Renal pelvis (tissue), 1 donor: ENCODE measurements at regions not wholly inside any gene's neighbourhood (a gene's known extent, or its start where the extent isn't known, plus 50 kb on each side); places are given as distances from the start of the nearest gene placed in this dataset.

Experiments used
- DNase-seq: peaks from one replicate; pipeline ENCODE4 v3.0.0-alpha.2; 2013

DNA sequence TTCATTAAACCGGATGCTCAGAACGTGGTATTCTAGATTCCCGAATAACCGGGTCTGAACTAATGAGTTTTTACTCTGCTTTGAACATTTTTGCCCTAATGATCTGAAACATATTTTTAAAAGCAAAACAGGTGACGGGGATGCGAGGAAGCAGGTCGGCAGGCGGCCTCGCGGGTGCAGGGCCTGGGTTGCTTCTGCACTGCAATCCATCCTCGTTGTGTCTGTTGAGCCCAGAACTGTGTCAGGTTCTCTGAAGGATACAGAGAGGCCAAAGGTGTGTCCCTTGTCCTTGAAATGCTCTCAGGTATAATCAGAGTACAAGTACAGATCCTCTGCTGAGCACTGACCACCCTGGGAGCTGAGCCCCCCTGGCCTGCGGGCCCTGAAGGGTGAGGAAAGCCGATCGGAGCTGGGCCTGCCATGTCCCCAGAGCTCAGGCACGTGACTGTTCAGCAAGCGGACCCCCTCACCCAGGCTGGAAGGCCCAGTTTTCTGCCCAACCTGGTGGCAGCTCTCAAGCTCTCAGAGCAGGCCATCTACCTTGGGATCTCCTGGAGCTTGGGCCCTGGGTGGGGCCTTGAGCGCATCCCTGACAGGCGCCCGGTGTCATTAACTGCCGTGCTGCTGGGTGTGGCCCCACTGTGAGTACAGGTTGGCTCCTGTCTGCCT is 151.8 kb downstream of the OLFM1 start:
- no peak for DNase-seq

DNA sequence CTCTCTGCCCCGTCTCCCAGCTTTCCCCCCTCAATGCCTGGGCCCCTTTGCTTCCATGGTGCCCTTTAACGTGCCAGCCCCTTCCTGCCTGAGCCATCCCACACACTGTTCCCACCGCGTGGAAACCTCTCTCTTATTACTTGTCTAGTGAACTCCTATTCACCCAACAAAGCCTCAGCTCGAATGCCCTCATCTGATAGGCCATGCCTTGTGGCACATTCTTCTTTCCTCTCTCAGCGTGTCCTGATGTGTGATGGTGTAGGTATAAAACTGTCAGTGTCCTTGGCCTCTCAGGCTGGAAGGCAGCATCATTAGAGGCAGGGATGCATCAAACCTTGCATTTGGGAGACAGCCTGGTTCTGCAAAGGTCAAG is 152.3 kb downstream of the OLFM1 start:
- DNase-seq: no peak

GRCh38 chr9:135240222-135240621 is 152.8 kb downstream of the OLFM1 start:
- DNase-seq: no peak

- DNase-seq: no peak
Measured at GRCh38 chr9:135240871-135241311, 153.4 kb downstream of the OLFM1 start.

- DNase-seq: no peak
Measured at GRCh38 chr9:135241381-135242048, 154.0 kb downstream of the OLFM1 start.

DNA sequence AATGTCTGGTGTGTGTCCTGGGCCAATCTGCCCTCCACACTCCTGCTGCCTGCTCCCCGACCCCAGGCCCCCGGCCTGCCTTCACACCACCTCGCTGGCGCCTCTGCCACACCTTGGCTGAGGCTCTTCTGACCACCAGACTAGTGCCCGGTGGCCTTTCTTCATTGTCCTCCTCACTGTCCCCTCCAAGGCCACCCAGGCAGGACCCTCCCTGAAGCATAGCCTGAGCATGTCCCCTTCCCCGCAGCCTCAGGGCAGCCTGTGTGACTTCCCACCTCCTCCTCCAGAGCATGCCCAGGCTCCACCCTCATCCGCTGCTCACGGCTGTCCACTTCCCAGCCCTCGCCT is 154.6 kb downstream of the OLFM1 start:
- no peak for DNase-seq

DNA sequence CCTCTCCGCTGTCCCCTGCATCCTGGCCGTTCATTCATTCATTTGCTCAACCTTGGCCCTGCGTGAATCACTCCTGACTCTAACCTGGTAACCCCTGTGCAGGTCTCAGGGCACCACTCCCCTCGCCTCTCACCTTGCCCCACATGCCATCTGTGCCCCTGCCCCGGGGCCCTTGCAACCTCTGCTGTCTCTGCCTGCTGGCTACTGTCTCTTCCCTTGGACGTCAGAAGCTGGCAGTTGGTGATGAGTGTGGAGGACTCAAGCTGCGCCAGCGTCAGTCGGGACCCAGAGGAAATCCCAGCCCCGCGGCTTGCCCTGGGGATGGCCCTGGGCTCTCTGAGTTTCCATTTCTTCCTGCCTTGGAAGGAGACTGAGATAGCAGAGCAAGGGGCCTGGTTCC is 154.9 kb downstream of the OLFM1 start:
- DNase-seq: no peak

DNA sequence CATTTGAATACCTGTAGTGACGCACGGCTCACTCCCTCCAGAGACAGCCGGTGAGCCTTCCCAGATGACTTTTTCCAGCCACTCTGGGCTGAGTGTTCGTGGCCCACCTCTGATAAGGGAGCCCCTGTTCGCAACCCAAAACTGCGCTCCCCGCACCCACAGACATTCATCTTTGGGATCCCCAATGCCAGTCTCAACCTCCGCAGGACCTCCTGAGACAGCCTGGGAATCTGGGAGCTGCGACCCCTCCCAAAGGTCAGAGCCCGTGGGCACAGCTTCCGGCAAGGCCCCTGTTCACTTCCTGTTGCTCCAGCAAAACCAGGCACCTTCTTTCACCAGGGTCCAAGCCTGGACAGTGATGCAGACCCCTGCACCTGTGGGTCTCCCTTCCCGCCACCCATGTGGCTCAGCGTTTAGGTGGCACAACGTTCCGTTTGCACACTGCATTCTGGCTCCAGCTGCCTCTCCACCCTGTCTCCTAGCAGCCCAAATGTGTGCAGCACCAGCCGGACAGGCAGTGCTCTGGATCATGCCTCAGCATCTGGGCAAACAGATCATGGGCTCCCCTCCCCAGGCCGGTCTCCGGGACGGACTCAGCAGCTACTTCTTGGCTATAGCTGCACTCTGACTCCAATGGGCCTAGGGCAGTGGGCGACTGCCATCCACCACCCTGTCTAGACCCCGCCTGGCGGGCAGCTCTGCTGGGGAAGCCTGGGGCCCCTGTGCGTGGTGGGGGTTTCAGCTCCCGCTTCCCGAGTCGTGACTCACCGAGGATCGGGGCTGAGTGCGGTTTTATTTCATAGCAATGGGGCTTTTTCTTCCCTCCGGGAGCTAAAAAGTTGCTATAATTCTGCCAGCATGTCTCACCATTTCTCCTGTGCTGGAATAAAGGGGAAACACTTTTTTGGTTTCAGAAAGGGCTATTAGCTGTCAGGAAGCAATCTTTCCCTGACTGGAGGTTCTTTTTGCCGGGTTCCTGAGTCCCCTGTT is 156.0 kb downstream of the OLFM1 start:
- DNase-seq: no peak

GRCh38 chr9:135244271-135245221 is 157.1 kb downstream of the OLFM1 start:
- DNase-seq: no peak

DNA sequence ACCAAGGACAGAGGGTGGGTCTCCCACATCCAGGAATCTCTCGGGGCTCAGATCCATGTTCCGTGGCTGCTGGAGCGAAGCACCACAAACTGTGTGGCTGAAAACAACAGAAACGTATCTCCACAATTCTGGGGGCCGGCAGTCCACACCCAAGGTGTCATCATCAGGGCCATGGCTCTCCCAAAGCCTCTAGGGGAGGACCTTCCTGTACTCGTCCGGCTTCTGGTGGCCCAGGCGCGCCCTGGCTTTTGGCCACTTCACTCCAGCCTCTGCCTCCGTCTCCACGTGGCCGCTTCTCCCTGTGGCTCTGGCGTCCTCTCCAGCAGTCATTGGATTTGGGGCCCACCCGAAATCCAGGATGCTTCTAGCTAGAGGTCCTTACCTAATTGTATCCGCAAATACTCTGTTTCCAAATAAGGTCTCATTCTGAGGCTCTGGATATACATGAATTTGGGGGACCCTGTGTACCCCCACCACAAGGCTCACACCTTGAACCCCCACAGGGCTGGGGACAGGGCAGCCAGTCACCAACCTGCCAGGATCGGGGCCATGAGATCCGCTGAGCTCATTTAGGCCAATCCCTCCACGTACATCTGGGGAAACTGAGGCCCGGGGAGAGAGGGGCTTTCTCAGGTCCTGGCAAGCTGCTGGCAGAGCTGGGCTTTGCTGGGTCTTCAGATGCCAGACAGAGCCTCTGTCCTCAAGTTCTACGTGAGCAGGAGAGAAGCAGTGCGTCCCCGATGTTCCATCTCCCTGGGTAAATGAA is 158.2 kb downstream of the OLFM1 start:
- no peak for DNase-seq

DNA sequence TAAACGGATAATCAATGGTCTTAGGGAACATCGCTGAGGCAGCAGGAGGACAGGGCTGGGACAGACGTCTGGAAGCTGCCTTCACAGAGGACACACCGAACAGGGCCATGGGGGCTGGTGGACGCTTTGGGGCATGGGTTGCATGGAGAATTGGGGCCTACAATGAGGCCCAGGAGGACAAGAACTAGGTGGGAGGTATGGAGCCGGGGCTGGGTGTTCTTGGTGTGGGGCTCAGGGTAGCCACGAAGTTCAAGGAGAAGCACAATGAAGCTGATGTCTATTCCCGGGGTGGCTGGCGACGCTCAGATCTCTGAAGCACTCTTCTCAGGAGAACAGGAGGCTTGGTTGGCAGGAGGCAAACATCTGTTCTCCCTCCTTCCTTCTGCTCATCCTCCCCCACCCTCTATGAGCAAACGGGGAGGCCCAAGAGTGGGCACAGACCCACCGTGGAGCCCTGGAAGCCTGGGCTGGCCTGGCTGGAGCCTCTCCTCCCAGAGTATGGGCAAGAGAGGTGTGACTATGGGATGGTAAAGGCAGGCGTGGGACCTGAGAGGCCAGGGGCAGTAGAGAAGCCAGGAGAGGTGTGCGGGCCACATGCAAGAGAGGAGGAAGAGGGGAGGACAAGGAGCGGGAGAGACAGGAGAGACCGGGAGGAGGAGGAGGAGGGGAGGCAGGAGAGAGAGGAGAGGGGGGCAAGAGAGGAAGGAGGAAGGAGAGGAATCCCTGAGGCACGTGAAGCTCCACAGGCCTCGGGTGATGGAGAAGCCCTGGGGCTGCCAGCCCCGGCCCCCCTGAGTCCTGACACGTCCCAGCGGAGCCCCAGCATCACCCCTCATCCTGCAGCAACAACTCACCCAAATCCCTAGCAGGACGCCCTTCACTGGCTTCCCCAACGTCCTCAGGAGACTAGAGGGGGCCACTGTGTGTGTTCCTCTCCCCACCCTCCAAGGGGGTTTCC is 159.1 kb downstream of the OLFM1 start:
- no peak for DNase-seq

- no peak for DNase-seq
Measured at GRCh38 chr9:135247227-135247930, 159.9 kb downstream of the OLFM1 start.

DNA sequence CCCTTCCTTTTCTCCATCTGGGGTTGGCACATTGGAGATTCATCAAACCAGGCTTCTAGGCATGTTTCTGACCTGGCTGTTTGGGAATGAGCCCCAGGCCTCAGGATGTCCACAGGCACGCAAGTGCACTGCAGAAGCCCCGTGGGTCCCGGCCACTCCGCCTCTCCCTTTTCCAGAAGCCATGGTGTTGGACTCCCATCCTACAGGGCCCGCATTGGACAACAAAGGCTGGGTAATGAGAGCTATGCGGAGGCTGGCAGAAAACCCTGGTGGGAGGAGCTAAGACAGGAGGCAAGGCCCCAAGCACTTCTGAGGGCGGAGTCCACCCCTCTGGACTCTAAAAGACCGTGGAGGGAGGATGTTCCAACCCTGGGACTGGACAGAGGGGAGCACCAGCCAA is 160.6 kb downstream of the OLFM1 start:
- DNase-seq: no peak

- DNase-seq: no peak
Measured at GRCh38 chr9:135248721-135249120, 161.3 kb downstream of the OLFM1 start.

- no peak for DNase-seq
Measured at GRCh38 chr9:135249191-135249590, 161.7 kb downstream of the OLFM1 start.

DNA sequence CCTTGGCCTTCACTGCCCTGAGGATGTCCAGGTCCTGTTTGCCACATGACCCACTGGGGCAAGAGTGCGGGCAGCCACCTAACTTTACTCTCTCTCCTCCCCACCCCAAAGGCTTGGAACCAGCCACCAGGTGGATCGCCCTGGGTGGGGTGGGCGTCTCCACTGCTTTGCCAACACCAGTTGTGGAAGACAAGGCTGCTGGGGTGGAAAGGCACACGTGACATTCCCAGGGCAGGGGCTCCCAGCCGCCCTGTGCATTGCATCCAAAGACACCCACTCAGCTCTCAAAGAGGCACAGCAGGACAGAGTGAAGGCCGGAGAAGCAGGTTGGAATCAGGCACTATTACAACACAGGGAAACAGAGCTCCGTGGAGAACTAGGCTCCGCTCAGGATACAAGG is 162.2 kb downstream of the OLFM1 start:
- DNase-seq: no peak

- no peak for DNase-seq
Measured at GRCh38 chr9:135251331-135251761, 163.9 kb downstream of the OLFM1 start.

DNA sequence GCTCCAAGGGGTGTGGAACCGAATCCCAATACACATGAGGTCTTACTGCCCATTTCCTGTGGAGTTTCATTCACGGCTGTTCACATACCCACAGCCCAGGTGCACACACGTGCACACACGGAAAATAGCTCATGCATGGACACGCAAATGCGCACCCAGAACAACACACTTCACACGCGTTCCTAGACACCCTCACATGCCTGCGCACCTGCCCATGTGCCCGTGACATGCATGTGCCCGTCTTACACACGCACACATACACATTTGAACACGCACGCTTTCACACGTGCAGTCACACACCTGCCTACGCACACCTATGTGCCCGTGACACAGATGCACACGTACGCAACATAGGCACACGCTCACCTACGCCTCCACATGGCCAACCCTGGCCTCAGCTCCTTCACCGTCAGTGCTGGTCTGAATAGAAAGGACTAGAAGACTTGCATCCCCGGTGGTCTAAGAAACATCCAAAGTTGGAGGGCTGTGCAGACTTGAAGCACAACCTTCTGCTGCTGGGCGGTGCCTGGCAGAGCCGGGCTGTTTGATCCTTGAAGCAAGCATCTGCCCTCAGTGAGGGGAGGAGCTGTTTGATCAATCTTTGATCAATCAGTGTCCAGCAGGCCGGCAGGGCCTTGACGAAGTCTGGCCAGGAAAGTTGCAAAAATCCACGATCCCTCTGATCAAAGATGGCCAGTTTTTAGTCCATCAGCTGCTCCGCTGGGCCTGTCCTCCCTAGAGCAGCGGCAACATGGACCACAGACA is 164.7 kb downstream of the OLFM1 start:
- DNase-seq: no peak
